Lower leg skin (tissue), 4 donors: ENCODE measurements at regions not wholly inside any gene's neighbourhood (a gene's known extent, or its start where the extent isn't known, plus 50 kb on each side); places are given as distances from the start of the nearest gene placed in this dataset.
"Not testable (repeated sequence)": the region's sequence is repeated elsewhere in the genome, so short reads cannot be mapped to it uniquely, and the experiment has no call there.

ENCODE experiments used
- DNase-seq, 2 donors: peaks; one replicate each; pipeline ENCODE4 v3.0.0-alpha.2; 2019; ENCODE audit warnings: low spot score in 2 of 2
- H3K4me3 ChIP-seq: fragments of 200-600 bp; sonication (generic); 2 replicates; pipeline ENCODE4 v1.5.1; 2017; ENCODE audit warnings: mild to moderate bottlenecking, low read depth; ENCODE audit not compliant: poor library complexity, severe bottlenecking
- POLR2A ChIP-seq, 2 donors: fragments of 450-650 bp; IDR thresholded peaks; one replicate each; pipeline ENCODE4 v1.6.1; 2016 to 2017; ENCODE audit warnings: antibody characterized with exemption in 2 of 2, mild to moderate bottlenecking in 1 of 2, moderate library complexity in 1 of 2
- WGBS, 2 donors: methylation state at CpG; one replicate each; pipeline ENCODE4 v1.1.5; 2018; 5-methylcytosine and 5-hydroxymethylcytosine counted together
- intact Hi-C: fragments of 100-400 bp; cut with DNase I; formaldehyde crosslinking; loops from one replicate; pipeline ENCODE4 v1.15.0; 2023; ENCODE audit warnings: low total_unique reads
- TF ChIP-seq, protein P1 (sequence below), 3 donors: fragments of 450-650 bp; IDR thresholded peaks; one replicate each; pipeline ENCODE4 v1.5.1; 2016; ENCODE audit warnings: antibody characterized with exemption in 3 of 3, mild to moderate bottlenecking in 3 of 3, moderate library complexity in 2 of 3

DNA sequence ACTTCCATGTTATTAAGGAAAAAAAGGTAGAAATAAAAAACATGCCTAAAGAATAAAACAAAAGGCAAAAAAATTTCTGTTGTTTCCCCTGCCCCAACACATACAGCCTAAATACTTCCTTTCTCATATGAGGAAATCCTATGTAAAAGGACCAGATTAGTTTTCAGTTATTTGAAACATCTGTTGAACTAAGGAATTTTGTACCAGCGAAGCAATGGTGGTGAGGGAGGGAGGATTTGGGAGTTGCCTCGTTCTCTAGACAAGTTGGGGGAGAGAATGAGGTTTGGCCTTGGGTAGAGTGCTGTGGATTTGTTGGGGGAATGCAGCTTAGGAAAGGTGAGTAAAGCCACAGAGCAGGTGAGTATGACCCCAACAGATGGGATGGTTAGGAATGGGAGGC lies 141.5 kb upstream of the RFLNA start:
- H3K4me3 ChIP-seq: no peak overlapping the region
- TF ChIP-seq POLR2A (IDR thresholded peaks at IDR 0.05): no peak
- TF ChIP-seq, protein P1, sequence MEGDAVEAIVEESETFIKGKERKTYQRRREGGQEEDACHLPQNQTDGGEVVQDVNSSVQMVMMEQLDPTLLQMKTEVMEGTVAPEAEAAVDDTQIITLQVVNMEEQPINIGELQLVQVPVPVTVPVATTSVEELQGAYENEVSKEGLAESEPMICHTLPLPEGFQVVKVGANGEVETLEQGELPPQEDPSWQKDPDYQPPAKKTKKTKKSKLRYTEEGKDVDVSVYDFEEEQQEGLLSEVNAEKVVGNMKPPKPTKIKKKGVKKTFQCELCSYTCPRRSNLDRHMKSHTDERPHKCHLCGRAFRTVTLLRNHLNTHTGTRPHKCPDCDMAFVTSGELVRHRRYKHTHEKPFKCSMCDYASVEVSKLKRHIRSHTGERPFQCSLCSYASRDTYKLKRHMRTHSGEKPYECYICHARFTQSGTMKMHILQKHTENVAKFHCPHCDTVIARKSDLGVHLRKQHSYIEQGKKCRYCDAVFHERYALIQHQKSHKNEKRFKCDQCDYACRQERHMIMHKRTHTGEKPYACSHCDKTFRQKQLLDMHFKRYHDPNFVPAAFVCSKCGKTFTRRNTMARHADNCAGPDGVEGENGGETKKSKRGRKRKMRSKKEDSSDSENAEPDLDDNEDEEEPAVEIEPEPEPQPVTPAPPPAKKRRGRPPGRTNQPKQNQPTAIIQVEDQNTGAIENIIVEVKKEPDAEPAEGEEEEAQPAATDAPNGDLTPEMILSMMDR (IDR thresholded peaks at IDR 0.05): no peak
- intact Hi-C loops: no loop called here
- no peak for DNase-seq
- WGBS, 2 donors: 65 to 72% methylated on average over 2 of the region's 2 CpGs

- intact Hi-C loops: no loop called here
- whole genome bisulfite sequencing, 2 donors: 75 to 91% methylated on average over 7 of the region's 7 CpGs
- no peak for TF ChIP-seq POLR2A (IDR thresholded peaks at IDR 0.05)
- TF ChIP-seq, protein P1 (IDR thresholded peaks at IDR 0.05): no peak
- H3K4me3 ChIP-seq: no peak overlapping the region
- DNase-seq: no peak
Observed at GRCh38 chr12:124157406-124157805, 137.5 kb upstream of the RFLNA start.

GRCh38 chr12:124159655-124160054 lies 135.2 kb upstream of the RFLNA start:
- WGBS, 2 donors: 70 to 71% methylated on average over 9 of the region's 9 CpGs
- no peak for TF ChIP-seq POLR2A (IDR thresholded peaks at IDR 0.05)
- TF ChIP-seq, protein P1 (IDR thresholded peaks at IDR 0.05): no peak
- no peak overlapping the region for H3K4me3 ChIP-seq
- no peak for DNase-seq
- intact Hi-C loops: no loop called here

- intact Hi-C loops: no loop called here
- 72 to 81% methylated on average over 11 of the region's 11 CpGs for WGBS, 2 donors
- H3K4me3 ChIP-seq: no peak overlapping the region
- no peak for TF ChIP-seq POLR2A (IDR thresholded peaks at IDR 0.05)
- TF ChIP-seq, protein P1 (IDR thresholded peaks at IDR 0.05): no peak
- no peak for DNase-seq
Observed at GRCh38 chr12:124160097-124160756, 134.7 kb upstream of the RFLNA start.

DNA sequence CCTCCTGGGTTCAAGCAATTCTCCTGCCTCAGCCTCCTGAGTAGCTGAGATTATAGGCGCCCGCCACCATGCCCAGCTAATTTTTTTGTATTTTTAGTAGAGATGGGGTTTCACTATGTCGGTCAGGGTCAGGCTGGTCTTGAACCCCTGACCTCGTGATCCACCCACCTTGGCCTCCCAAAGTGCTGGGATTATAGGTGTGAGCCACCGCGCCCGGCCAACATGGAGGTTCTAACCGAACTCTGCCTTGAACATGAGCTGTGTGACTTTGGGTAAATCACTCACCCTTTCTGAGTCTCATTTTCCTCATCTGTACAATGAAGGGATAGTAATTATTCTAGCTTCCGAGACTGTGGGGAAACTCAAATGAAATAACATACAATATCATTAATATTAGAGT lies 133.5 kb upstream of the RFLNA start:
- intact Hi-C loops, DNase-seq: not testable (repeated sequence)
- 83 to 85% methylated on average over 9 of the region's 9 CpGs for WGBS, 2 donors

DNA sequence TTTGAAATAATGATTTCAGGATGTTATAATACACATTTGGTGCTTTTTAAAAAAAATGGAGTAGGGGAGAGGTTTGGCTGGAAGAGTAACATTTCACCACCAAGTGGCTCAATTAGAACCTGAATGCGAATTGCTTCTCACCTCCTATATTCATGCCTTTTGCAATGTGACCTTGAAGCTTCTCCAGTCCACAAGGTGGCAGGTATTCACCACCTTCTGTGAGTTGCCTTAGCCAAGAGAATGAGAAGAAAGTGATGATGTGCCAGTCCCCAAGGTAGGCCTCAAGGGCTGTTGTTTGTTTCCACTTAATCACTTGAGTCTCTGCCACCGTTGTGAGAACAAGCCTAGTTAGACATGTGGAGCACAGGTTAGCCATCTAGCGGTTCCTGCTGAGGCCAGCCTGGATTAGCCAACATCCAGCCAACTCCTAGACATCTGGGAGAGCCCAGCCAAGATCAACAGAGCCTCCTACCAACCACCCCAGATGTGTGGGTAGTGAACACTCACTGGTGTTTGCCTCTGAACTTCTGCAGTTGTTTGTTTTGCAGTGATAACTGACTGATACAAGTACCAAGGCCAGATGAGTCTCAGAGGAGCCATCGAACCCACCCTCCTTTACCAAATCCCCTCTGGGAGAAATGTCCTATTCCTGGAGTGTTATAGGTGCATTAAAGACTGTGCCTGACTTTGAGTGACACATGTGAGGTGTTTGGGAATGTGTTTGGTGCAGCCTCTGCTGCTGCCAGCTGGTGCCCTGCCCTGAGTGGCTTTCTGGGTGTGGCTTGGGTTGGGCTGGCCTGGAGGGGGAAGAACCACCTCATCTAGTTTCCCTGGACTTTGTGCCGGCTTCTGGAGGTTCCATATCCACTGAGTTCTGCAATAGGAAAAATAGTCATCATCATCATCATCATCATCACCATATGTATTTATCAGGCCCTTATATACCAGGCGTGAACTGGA lies 132.5 kb upstream of the RFLNA start:
- TF ChIP-seq, protein P1 (IDR thresholded peaks at IDR 0.05): no peak
- TF ChIP-seq POLR2A (IDR thresholded peaks at IDR 0.05): no peak
- intact Hi-C loops: no loop called here
- 81 to 89% methylated on average over 6 of the region's 6 CpGs for WGBS, 2 donors
- H3K4me3 ChIP-seq: no peak overlapping the region
- DNase-seq: no peak

More for the DNA sequence above, 133.5 kb upstream of the RFLNA start:
- H3K4me3 ChIP-seq: not testable (repeated sequence)
